ENCODE measurements at regions not wholly inside any gene's neighbourhood (a gene's known extent, or its start where the extent isn't known, plus 50 kb on each side); places are given as distances from the start of the nearest gene placed in this dataset.

- H3K4me1 Mint-ChIP-seq (ENCODE audit: unreplicated experiment), result peaks cover 12% of the 10 kb centered on the region
Observed at GRCh38 chr20:22474224-22474623, 110.1 kb downstream of the FOXA2 start.

DNA sequence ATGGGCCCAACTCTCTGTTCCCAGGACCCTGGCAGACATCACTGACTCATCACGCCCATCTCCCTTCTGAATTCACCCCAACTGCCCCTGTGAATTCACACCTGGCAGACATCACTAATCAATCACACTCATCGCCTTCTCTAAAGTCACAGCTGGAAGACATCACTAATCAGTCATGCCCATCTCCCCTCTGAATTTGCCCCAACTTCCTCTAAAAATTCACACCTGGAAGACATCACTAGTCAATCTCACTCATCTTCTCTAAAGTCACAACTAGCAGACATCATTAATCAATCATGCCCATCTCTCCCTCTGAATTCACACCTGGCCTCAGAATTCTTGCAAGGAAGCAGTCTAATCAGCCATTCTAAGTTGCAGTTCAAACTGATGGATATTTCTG is 111.1 kb downstream of the FOXA2 start:
- TF ChIP-seq CTCF (IDR thresholded peaks at IDR 0.05; ENCODE audit: unreplicated experiment), result no peak
- Mint-ChIP-seq H3K4me3 (ENCODE audit: unreplicated experiment) (no peak overlapping the region), H3K27ac (ENCODE audit: unreplicated experiment) (no peak overlapping the region), H3K36me3 (ENCODE audit: low read depth, unreplicated experiment) (no peaks in the 10 kb centered on the region), H3K4me1 (ENCODE audit: unreplicated experiment) (peaks cover 12% of the 10 kb centered on the region), H3K27me3 (ENCODE audit: unreplicated experiment) (peaks cover 4% of the 10 kb centered on the region), H3K9me3 (ENCODE audit: unreplicated experiment) (peaks cover 5% of the 10 kb centered on the region)
- DNase-seq (ENCODE audit: low spot score), result no peak

More at GRCh38 chr20:22474224-22474623, 110.1 kb downstream of the FOXA2 start:
- H3K4me3 Mint-ChIP-seq (ENCODE audit: unreplicated experiment), result no peak overlapping the region
- TF ChIP-seq CTCF (IDR thresholded peaks at IDR 0.05; ENCODE audit: unreplicated experiment), result no peak
- no peaks in the 10 kb centered on the region for H3K36me3 Mint-ChIP-seq (ENCODE audit: low read depth, unreplicated experiment)
- H3K9me3 Mint-ChIP-seq (ENCODE audit: unreplicated experiment), result peaks cover 5% of the 10 kb centered on the region
- H3K27ac Mint-ChIP-seq (ENCODE audit: unreplicated experiment), result no peak overlapping the region
- H3K27me3 Mint-ChIP-seq (ENCODE audit: unreplicated experiment), result peaks cover 4% of the 10 kb centered on the region
- no peak for DNase-seq (ENCODE audit: low spot score)

DNA sequence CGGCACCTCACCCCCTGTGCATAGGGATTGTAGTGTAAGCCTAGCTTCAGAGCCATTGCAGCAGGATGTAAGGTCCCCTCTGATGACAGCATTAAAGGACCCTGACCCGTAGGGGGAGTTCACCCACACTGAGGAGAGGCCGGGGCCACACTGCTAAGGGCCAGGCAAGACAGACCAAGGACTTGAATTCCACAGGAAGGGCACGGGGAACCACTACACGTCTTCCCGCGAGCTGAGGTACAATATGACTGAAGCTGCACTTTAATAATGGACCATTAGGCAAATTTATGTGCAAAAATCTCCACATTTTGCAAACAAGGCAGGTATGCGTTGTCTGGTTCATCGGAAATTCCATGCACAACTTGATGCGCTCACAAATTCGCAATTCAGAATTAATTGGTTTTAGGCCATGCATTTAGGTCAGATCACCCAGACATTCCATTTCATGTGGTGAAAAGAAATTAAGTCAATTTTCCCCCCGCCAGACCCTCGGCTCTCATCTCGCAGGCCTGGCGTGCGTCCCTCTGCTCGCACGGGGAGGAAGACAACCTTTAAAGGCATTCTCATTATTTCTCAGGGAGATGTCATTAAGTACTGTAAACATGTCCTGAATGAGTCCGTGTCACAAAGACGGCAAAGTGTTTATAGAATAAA is 111.8 kb downstream of the FOXA2 start:
- H3K4me3 Mint-ChIP-seq (ENCODE audit: unreplicated experiment), result no peak overlapping the region
- H3K27me3 Mint-ChIP-seq (ENCODE audit: unreplicated experiment), result peaks cover 4% of the 10 kb centered on the region
- peaks cover 12% of the 10 kb centered on the region for H3K4me1 Mint-ChIP-seq (ENCODE audit: unreplicated experiment)
- H3K27ac Mint-ChIP-seq (ENCODE audit: unreplicated experiment), result no peak overlapping the region
- H3K36me3 Mint-ChIP-seq (ENCODE audit: low read depth, unreplicated experiment), result no peaks in the 10 kb centered on the region
- no peak for TF ChIP-seq CTCF (IDR thresholded peaks at IDR 0.05; ENCODE audit: unreplicated experiment)
- H3K9me3 Mint-ChIP-seq (ENCODE audit: unreplicated experiment), result peaks cover 5% of the 10 kb centered on the region
- DNase-seq (ENCODE audit: low spot score), result no peak

GRCh38 chr20:22471156-22471836 is 113.1 kb downstream of the FOXA2 start:
- H3K4me3 Mint-ChIP-seq (ENCODE audit: unreplicated experiment), result no peak overlapping the region

More at GRCh38 chr20:22471156-22471836, 113.1 kb downstream of the FOXA2 start:
- no peak for TF ChIP-seq CTCF (IDR thresholded peaks at IDR 0.05; ENCODE audit: unreplicated experiment)
- Mint-ChIP-seq H3K27me3 (ENCODE audit: unreplicated experiment) (peaks cover 4% of the 10 kb centered on the region), H3K9me3 (ENCODE audit: unreplicated experiment) (peaks cover 5% of the 10 kb centered on the region), H3K36me3 (ENCODE audit: low read depth, unreplicated experiment) (no peaks in the 10 kb centered on the region), H3K4me1 (ENCODE audit: unreplicated experiment) (peaks cover 20% of the 10 kb centered on the region), H3K27ac (ENCODE audit: unreplicated experiment) (no peak overlapping the region)
- DNase-seq (ENCODE audit: low spot score), result no peak
